IMR-90 (cell line): ENCODE measurements at regions not wholly inside any gene's neighbourhood (a gene's known extent, or its start where the extent isn't known, plus 50 kb on each side); places are given as distances from the start of the nearest gene placed in this dataset.

Source experiments
- ATAC-seq: fragments of 200-7000 bp; cut with Tn5 transposase; 2 replicates; pipeline ENCODE4 v1.9.1; 2020; ENCODE audit warnings: low read depth, mild to moderate bottlenecking, moderate library complexity
- BruUV-seq: library from RNA; stranded (reverse); fragments of 400-500 nt; replicated peaks from 2 replicates; lab custom pipeline; 2021; lab: Mats Ljungman, UMichigan
- CTCF ChIA-PET: fragments of 300-600 bp; formaldehyde crosslinking; extraction: SDS; loops from one replicate; lab custom pipeline; 2021; ENCODE audit warnings: antibody characterized with exemption; lab: Yijun Ruan, JAX
- POLR2A ChIA-PET: fragments of 300-600 bp; sonication (Branson Sonifier 250); formaldehyde crosslinking; loops from one replicate; lab custom pipeline; 2022; ENCODE audit warnings: antibody characterized with exemption; ENCODE audit not compliant: unreplicated experiment; lab: Charles Lee
- DNase-seq: peaks from one replicate; pipeline ENCODE4 v3.0.0; 2013
- H2AFZ ChIP-seq: replicated peaks from 2 replicates; pipeline ENCODE3; 2013; ENCODE audit warnings: low read length, mild to moderate bottlenecking; ENCODE audit not compliant: poor library complexity
- H2AK5ac ChIP-seq: 2 replicates; pipeline ENCODE4 v1.6.1; 2013; ENCODE audit warnings: low read depth, low read length, inconsistent platforms
- H2AK9ac ChIP-seq: replicated peaks from 2 replicates; pipeline ENCODE3; 2013; ENCODE audit warnings: mild to moderate bottlenecking, low read depth, low read length, moderate library complexity; ENCODE audit not compliant: poor library complexity
- H2BK120ac ChIP-seq: 2 replicates; pipeline ENCODE4 v1.6.1; 2013; ENCODE audit warnings: low read depth, low read length, inconsistent platforms
- H2BK15ac ChIP-seq: 3 replicates; pipeline ENCODE4 v1.6.1; 2013; ENCODE audit warnings: low read depth, low read length, inconsistent platforms
- H2BK20ac ChIP-seq: 2 replicates; pipeline ENCODE4 v1.6.1; 2013; ENCODE audit warnings: low read depth, mild to moderate bottlenecking, inconsistent platforms, low read length, moderate library complexity
- H2BK5ac ChIP-seq: 2 replicates; pipeline ENCODE4 v1.6.1; 2013; ENCODE audit warnings: mild to moderate bottlenecking, low read depth, low read length, inconsistent platforms; ENCODE audit not compliant: poor library complexity, severe bottlenecking
- H3K14ac ChIP-seq: replicated peaks from 2 replicates; pipeline ENCODE4 v1.6.1; 2013; ENCODE audit warnings: low read depth, low read length, inconsistent platforms
- H3K18ac ChIP-seq: 2 replicates; pipeline ENCODE4 v1.6.1; 2013; ENCODE audit warnings: low read depth, low read length, control low read depth
- H3K23ac ChIP-seq: 2 replicates; pipeline ENCODE4 v1.6.1; 2013; ENCODE audit warnings: low read depth, low read length, inconsistent platforms
- H3K27ac ChIP-seq: 2 replicates; pipeline ENCODE4 v1.5.1; 2013; ENCODE audit warnings: mild to moderate bottlenecking, control low read depth, low read length; ENCODE audit not compliant: insufficient read depth
- H3K27me3 ChIP-seq: 2 replicates; pipeline ENCODE4 v1.6.1; 2013; ENCODE audit warnings: low read length; ENCODE audit not compliant: control insufficient read depth, insufficient read depth
- H3K36me3 ChIP-seq: 2 replicates; pipeline ENCODE4 v1.6.1; 2013; ENCODE audit warnings: low read length, mixed read lengths; ENCODE audit not compliant: control insufficient read depth, insufficient read depth
- H3K4ac ChIP-seq: 2 replicates; pipeline ENCODE4 v1.6.1; 2013; ENCODE audit warnings: low read depth, low read length, inconsistent platforms
- H3K4me1 ChIP-seq: 2 replicates; pipeline ENCODE4 v1.6.1; 2013; ENCODE audit warnings: low read length, mixed read lengths; ENCODE audit not compliant: control insufficient read depth, insufficient read depth
- H3K4me2 ChIP-seq: 2 replicates; pipeline ENCODE4 v1.6.1; 2013; ENCODE audit warnings: low read depth, mild to moderate bottlenecking, control low read depth, low read length, moderate library complexity
- H3K4me3 ChIP-seq: 2 replicates; pipeline ENCODE4 v1.5.1; 2013; ENCODE audit warnings: low read depth, mild to moderate bottlenecking, control low read depth, low read length, moderate library complexity; ENCODE audit not compliant: insufficient read depth
- H3K56ac ChIP-seq: 2 replicates; pipeline ENCODE4 v1.6.1; 2013; ENCODE audit warnings: low read length, inconsistent platforms; ENCODE audit not compliant: insufficient read depth; ENCODE audit errors: extremely low read depth
- H3K79me1 ChIP-seq, 2 experiments: 2 replicates each; pipeline ENCODE4 v1.6.1; 2013; ENCODE audit warnings: low read length in 2 of 2, inconsistent platforms in 1 of 2, low read depth in 1 of 2
- H3K9ac ChIP-seq: 2 replicates; pipeline ENCODE4 v1.6.1; 2013; ENCODE audit warnings: low read depth, low read length, control low read depth
- H3K9me1 ChIP-seq: 2 replicates; pipeline ENCODE4 v1.6.1; 2013; ENCODE audit warnings: low read length, inconsistent platforms; ENCODE audit not compliant: insufficient read depth
- H3K9me3 ChIP-seq: 2 replicates; pipeline ENCODE4 v1.6.1; 2013; ENCODE audit warnings: low read length; ENCODE audit not compliant: control insufficient read depth, insufficient read depth
- H4K20me1 ChIP-seq: 2 replicates; pipeline ENCODE4 v1.6.1; 2013; ENCODE audit warnings: low read length, inconsistent platforms; ENCODE audit not compliant: insufficient read depth
- H4K5ac ChIP-seq: 2 replicates; pipeline ENCODE4 v1.6.1; 2013; ENCODE audit warnings: mild to moderate bottlenecking, low read depth, low read length, control low read depth
- H4K8ac ChIP-seq, 2 experiments: 2 replicates each; pipeline ENCODE4 v1.6.1; 2013; ENCODE audit warnings: low read depth in 2 of 2, low read length in 2 of 2, control low read depth in 1 of 2, inconsistent platforms in 1 of 2
- H4K91ac ChIP-seq: 2 replicates; pipeline ENCODE4 v1.6.1; 2013; ENCODE audit warnings: low read depth, low read length, inconsistent platforms; ENCODE audit not compliant: insufficient read depth
- CEBPB ChIP-seq: IDR thresholded peaks from 2 replicates; pipeline ENCODE4 v1.6.1; 2012; ENCODE audit warnings: low read depth, low read length, improper control_type of control experiment
- ELK1 ChIP-seq: fragments of 150-350 bp; IDR thresholded peaks from 2 replicates; pipeline ENCODE4 v1.6.1; 2016; ENCODE audit warnings: low read depth, mild to moderate bottlenecking, low read length, moderate library complexity, borderline replicate concordance
- FOS ChIP-seq: fragments of 150-350 bp; IDR thresholded peaks from 2 replicates; pipeline ENCODE4 v1.6.1; 2016; ENCODE audit warnings: low read depth, low read length
- MXI1 ChIP-seq: IDR thresholded peaks from 2 replicates; pipeline ENCODE4 v1.6.1; 2012; ENCODE audit warnings: low read depth, mild to moderate bottlenecking, low read length, moderate library complexity, borderline replicate concordance
- NFE2L2 ChIP-seq: fragments of 150-350 bp; IDR thresholded peaks from 2 replicates; pipeline ENCODE4 v1.6.1; 2016; ENCODE audit warnings: low read depth, mild to moderate bottlenecking, low read length
- RCOR1 ChIP-seq: IDR thresholded peaks from 2 replicates; pipeline ENCODE4 v1.6.1; 2012; ENCODE audit warnings: mild to moderate bottlenecking, low read length, improper control_type of control experiment; ENCODE audit not compliant: insufficient replicate concordance
- WGBS, 2 experiments: methylation state at CpG; one replicate each; pipeline versions ENCODE4 v1.1.5 to v1.1.7; 2013; ENCODE audit warnings: missing lambda C conversion rate in 2 of 2; ENCODE audit not compliant: insufficient read length in 1 of 2; ENCODE audit errors: extremely low coverage in 2 of 2; 5-methylcytosine and 5-hydroxymethylcytosine counted together
- dilution Hi-C: fragments of 300-500 bp; cut with HindIII; formaldehyde crosslinking; loops from one replicate; pipeline ENCODE4 v1.14.3; 2018; ENCODE audit warnings: low sequenced_read_pairs; ENCODE audit not compliant: unreplicated experiment
- in situ Hi-C: fragments of 300-500 bp; cut with MboI; formaldehyde crosslinking; loops from 3 replicates; pipeline ENCODE4 v1.14.3; 2019; ENCODE audit warnings: low sequenced_read_pairs, inconsistent platforms, mixed read lengths
- intact Hi-C: fragments of 100-400 bp; cut with micrococcal nuclease; formaldehyde crosslinking; loops from 2 replicates; pipeline ENCODE4 v1.10.0; 2022

GRCh38 chr1:37258068-37258467 lies 216.3 kb upstream of the ZC3H12A start:
- no TSS peak for BruUV-seq
- Histone ChIP-seq H3K4me3 (no peak overlapping the region), H2AK5ac (no peak overlapping the region), H4K8ac (no peak overlapping the region), H3K4ac (no peak overlapping the region), H2BK120ac (no peak overlapping the region), H3K23ac (no peak overlapping the region), H3K9me3 (no peaks in the 10 kb centered on the region), H3K79me1 (no peaks in the 10 kb centered on the region), H3K27me3 (no peaks in the 10 kb centered on the region), H3K56ac (no peak overlapping the region), H3K9me1 (no peaks in the 10 kb centered on the region), H2BK20ac (no peak overlapping the region), H4K91ac (no peak overlapping the region), H3K9ac (no peak overlapping the region), H4K20me1 (no peaks in the 10 kb centered on the region), H3K36me3 (no peaks in the 10 kb centered on the region), H3K4me2 (no peak overlapping the region), H4K5ac (no peak overlapping the region), H2AFZ (no peak overlapping the region), H3K27ac (no peak overlapping the region), H3K14ac (no peak overlapping the region), H2BK5ac (no peak overlapping the region), H2AK9ac (no peak overlapping the region), H3K18ac (no peak overlapping the region), H2BK15ac (no peak overlapping the region), H3K4me1 (no peaks in the 10 kb centered on the region)
- intact Hi-C loops: no loop called here
- in situ Hi-C loops: no loop called here
- TF ChIP-seq MXI1 (no peak), RCOR1 (no peak), CEBPB (no peak), ELK1 (no peak), NFE2L2 (no peak), FOS (no peak)
- dilution Hi-C loops: no loop called here
- ATAC-seq (no peak), DNase-seq (no peak)
- ChIA-PET CTCF (no interaction called here), POLR2A (no interaction called here)
- WGBS, 2 experiments: no CpG with 5 or more reads among the region's 6 CpGs
